ENCODE measurements at regions not wholly inside any gene's neighbourhood (a gene's known extent, or its start where the extent isn't known, plus 50 kb on each side); places are given as distances from the start of the nearest gene placed in this dataset.

DNA sequence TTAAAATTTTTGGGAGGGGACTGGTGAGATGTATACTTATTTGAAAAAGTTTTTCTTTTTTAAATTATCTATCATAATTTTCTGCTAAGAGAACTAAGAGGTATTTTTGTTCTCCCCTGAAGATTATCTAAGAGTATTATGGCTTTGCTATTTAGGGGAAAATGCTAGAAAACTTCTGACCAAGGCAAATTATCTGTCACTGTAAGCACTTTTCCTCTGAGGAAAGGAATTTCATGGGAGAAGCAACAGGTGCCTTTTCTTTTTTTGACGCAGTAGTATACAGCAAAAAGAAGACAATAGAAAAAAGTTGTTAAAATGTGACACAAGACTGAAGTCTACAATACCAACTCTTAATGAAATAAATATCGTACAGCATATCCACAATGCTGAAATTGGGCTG, 201.6 kb upstream of the NANOGP8 start:
- Histone ChIP-seq H3K27me3 (no peaks in the 10 kb centered on the region), H3K36me3 (no peaks in the 10 kb centered on the region), H3K4me3 (no peak overlapping the region), H3K9me3 (no peaks in the 10 kb centered on the region), H3K27ac (no peak overlapping the region), H3K4me1 (no peaks in the 10 kb centered on the region)
- TF ChIP-seq, protein P1, sequence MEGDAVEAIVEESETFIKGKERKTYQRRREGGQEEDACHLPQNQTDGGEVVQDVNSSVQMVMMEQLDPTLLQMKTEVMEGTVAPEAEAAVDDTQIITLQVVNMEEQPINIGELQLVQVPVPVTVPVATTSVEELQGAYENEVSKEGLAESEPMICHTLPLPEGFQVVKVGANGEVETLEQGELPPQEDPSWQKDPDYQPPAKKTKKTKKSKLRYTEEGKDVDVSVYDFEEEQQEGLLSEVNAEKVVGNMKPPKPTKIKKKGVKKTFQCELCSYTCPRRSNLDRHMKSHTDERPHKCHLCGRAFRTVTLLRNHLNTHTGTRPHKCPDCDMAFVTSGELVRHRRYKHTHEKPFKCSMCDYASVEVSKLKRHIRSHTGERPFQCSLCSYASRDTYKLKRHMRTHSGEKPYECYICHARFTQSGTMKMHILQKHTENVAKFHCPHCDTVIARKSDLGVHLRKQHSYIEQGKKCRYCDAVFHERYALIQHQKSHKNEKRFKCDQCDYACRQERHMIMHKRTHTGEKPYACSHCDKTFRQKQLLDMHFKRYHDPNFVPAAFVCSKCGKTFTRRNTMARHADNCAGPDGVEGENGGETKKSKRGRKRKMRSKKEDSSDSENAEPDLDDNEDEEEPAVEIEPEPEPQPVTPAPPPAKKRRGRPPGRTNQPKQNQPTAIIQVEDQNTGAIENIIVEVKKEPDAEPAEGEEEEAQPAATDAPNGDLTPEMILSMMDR (IDR thresholded peaks at IDR 0.05): no peak
- intact Hi-C loops (cut with DNase I; ENCODE audit: low total_unique reads): no loop called here
- DNase-seq: no peak

DNA sequence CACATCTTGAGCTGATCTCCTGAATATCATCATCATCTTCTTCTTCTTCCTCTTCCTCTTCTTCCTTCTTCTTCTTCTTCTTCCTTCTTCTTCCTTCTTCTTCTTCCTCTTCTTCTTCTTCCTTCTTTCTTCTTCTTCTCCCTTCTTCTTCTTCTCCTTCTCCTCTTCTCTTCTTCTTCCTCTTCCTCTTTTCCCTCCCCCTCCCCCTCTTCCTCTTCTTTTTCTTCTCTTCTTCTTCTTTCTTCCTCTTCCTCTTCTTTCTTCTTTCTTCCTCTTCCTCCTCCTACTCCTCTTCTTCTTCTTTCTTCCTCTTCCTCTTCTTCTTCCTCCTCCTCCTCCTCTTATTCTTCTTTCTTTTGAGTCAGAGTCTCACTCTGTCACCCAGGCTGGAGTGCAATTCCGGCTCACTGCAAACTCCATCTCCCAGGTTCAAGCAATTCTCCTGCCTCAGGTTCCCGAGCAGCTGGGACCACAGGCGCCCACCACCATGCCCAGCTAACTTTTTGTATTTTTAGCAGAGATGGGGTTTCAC, 197.9 kb upstream of the NANOGP8 start:
- no peaks in the 10 kb centered on the region for H3K36me3 ChIP-seq
- no peaks in the 10 kb centered on the region for H3K4me1 ChIP-seq
- peaks cover 0 to 5% (median 0%) of the 10 kb centered on the region in 3 donors for H3K9me3 ChIP-seq
- TF ChIP-seq, protein P1 (IDR thresholded peaks at IDR 0.05): no peak
- H3K27me3 ChIP-seq: no peaks in the 10 kb centered on the region
- DNase-seq: no peak
- H3K27ac ChIP-seq: no peak overlapping the region
- H3K4me3 ChIP-seq: no peak overlapping the region
- intact Hi-C loops (cut with DNase I; ENCODE audit: low total_unique reads): no loop called here

DNA sequence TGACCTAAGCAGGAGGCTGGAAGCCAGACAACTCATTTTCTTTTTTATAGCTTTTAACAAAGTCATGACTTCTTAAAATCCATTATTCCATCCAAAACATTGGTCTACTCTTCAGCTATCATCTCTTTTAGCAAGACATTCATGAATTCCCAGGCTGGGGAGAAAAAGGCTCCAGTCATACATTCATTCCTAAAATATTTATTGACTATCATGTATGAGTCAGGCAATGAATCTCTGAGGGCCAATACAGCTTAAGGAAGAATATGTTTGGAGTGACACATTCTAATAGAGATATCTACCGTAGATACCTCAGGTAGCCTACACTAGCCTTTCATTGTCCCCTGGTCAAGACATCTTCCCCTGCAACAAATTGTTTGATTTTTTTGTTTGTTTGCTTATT, 196.4 kb upstream of the NANOGP8 start:
- Histone ChIP-seq H3K36me3 (no peaks in the 10 kb centered on the region), H3K27ac (no peak overlapping the region), H3K4me3 (no peak overlapping the region), H3K4me1 (no peaks in the 10 kb centered on the region), H3K27me3 (no peaks in the 10 kb centered on the region), H3K9me3 (peaks cover 0 to 17% (median 8%) of the 10 kb centered on the region in 3 donors)
- intact Hi-C loops (cut with DNase I; ENCODE audit: low total_unique reads): no loop called here
- TF ChIP-seq, protein P1 (IDR thresholded peaks at IDR 0.05): no peak
- no peak for DNase-seq

DNA sequence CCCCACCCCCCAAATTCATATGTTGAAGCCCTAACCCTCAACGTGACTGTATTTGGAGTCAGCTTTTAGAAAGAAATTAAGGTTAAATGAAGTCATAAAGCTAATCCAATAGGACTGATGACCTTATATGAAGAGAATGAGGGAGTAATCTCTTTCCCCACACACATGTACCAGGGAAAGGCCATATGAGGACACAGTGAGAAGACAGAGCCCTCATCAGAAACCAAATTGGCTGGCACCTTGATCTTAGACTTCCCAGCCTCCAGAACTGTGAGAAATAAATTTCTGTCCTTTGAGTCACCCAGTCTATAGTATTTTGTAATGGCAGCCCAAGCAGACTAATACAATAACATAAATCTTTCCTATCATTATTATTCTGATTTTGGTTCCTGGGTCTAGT, 194.7 kb upstream of the NANOGP8 start:
- intact Hi-C loops (cut with DNase I; ENCODE audit: low total_unique reads): no loop called here
- no peak for DNase-seq
- Histone ChIP-seq H3K4me1 (no peaks in the 10 kb centered on the region), H3K27me3 (no peaks in the 10 kb centered on the region), H3K9me3 (peaks cover 0 to 17% (median 10%) of the 10 kb centered on the region in 3 donors), H3K4me3 (no peak overlapping the region), H3K36me3 (no peaks in the 10 kb centered on the region), H3K27ac (no peak overlapping the region)
- TF ChIP-seq, protein P1 (IDR thresholded peaks at IDR 0.05): no peak

DNA sequence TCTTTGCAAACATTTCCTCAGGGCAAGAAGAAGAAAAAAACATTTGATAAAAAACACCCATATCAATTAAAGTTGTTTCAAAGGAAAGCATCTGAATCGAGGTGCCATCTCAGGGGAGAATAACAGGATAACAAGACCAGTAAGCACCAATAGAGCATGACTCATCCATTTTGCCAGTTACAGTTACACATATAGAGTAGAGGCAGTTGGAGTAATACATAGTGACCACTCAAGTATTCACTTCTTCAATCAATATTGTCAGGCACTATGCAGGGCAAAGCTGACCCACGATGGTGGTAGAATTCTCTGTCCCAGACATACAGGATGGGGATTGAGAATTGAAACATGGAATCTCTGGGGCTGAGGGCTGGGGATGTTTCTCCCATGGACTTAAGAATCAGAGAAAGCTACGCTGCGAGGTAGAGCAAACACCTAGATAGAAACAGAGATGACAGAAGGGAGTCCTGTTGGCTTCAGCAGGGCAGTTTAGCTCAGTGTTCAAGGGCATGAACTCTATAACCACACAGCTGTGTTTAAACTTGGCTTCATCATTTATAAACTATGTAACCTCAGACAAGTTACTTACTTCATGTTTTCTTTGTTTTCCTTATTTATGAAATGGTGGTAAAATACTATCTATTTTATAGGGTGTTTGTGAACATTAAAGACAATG, 186.4 kb upstream of the NANOGP8 start:
- TF ChIP-seq, protein P1 (IDR thresholded peaks at IDR 0.05): no peak
- no peaks in the 10 kb centered on the region for H3K36me3 ChIP-seq
- no peaks in the 10 kb centered on the region for H3K27me3 ChIP-seq
- no peak for DNase-seq
- no peak overlapping the region for H3K27ac ChIP-seq
- peaks cover 0 to 1% (median 0%) of the 10 kb centered on the region in 3 donors for H3K9me3 ChIP-seq
- no peak overlapping the region for H3K4me3 ChIP-seq
- no peaks in the 10 kb centered on the region for H3K4me1 ChIP-seq
- intact Hi-C loops (cut with DNase I; ENCODE audit: low total_unique reads): no loop called here
